ENCODE measurements at regions not wholly inside any gene's neighbourhood (a gene's known extent, or its start where the extent isn't known, plus 50 kb on each side); places are given as distances from the start of the nearest gene placed in this dataset.
A peak's percentile ranks its signal among the peaks of the same experiment; 100 is the strongest.

- no peak for DNase-seq
Measured at GRCh38 chr10:29924436-29924835, 134.9 kb downstream of the JCAD start.

GRCh38 chr10:29923416-29923965 lies 135.9 kb downstream of the JCAD start:
- DNase-seq: no peak

- DNase-seq: no peak
Measured at GRCh38 chr10:29922892-29923291, 136.5 kb downstream of the JCAD start.

- DNase-seq: no peak
Measured at GRCh38 chr10:29922226-29922625, 137.2 kb downstream of the JCAD start.

GRCh38 chr10:29921071-29921446 lies 138.3 kb downstream of the JCAD start:
- DNase-seq: no peak

- no peak for DNase-seq
Measured at GRCh38 chr10:29920408-29921070, 138.8 kb downstream of the JCAD start.

GRCh38 chr10:29918623-29919400 lies 140.6 kb downstream of the JCAD start:
- no peak for DNase-seq

GRCh38 chr10:29917311-29917710 lies 142.1 kb downstream of the JCAD start:
- no peak for DNase-seq

- DNase-seq: no peak
Measured at GRCh38 chr10:29916669-29917068, 142.7 kb downstream of the JCAD start.

- no peak for DNase-seq
Measured at GRCh38 chr10:29914986-29915785, 144.2 kb downstream of the JCAD start.

- DNase-seq: peak; percentile 45
Measured at GRCh38 chr10:29908962-29909361, 150.4 kb downstream of the JCAD start.

- no peak for DNase-seq
Measured at GRCh38 chr10:29900865-29901264, 158.5 kb downstream of the JCAD start.

- DNase-seq: no peak
Measured at GRCh38 chr10:29897999-29898716, 161.2 kb downstream of the JCAD start.

- DNase-seq: no peak
Measured at GRCh38 chr10:29897430-29897829, 162.0 kb downstream of the JCAD start.

GRCh38 chr10:29896053-29896452 lies 163.3 kb downstream of the JCAD start:
- no peak for DNase-seq

GRCh38 chr10:29895456-29895855 lies 163.9 kb downstream of the JCAD start:
- no peak for DNase-seq

- DNase-seq: no peak
Measured at GRCh38 chr10:29888321-29888720, 171.1 kb downstream of the JCAD start.

- no peak for DNase-seq
Measured at GRCh38 chr10:29886299-29886698, 173.1 kb downstream of the JCAD start.

- DNase-seq: no peak
Measured at GRCh38 chr10:29883231-29883630, 176.2 kb downstream of the JCAD start.

- DNase-seq: no peak
Measured at GRCh38 chr10:29882766-29883165, 176.6 kb downstream of the JCAD start.

GRCh38 chr10:29881811-29882210 lies 177.6 kb downstream of the JCAD start:
- no peak for DNase-seq

- no peak for DNase-seq
Measured at GRCh38 chr10:29881336-29881771, 178.0 kb downstream of the JCAD start.

GRCh38 chr10:29880856-29881255 lies 178.5 kb downstream of the JCAD start:
- DNase-seq: no peak

All from SHP77 treated with DMSO at 0.1 percent for 48 hours (cell line).